GM12892 (cell line): ENCODE measurements at regions not wholly inside any gene's neighbourhood (a gene's known extent, or its start where the extent isn't known, plus 50 kb on each side); places are given as distances from the start of the nearest gene placed in this dataset.

Source experiments
- DNase-seq: peaks from one replicate; pipeline ENCODE4 v3.0.0; 2011; ENCODE audit not compliant: insufficient read length
- FAIRE-seq: peaks from 2 replicates; lab custom pipeline; 2011; peaks lifted over from hg19 to GRCh38; lab: Jason Lieb, UNC
- POLR2A ChIP-seq: IDR thresholded peaks from 2 replicates; pipeline ENCODE4 v1.6.1; 2011; ENCODE audit warnings: low read depth, low read length, control low read depth
- POLR2AphosphoS5 ChIP-seq: IDR thresholded peaks from 2 replicates; pipeline ENCODE4 v1.6.1; 2011; ENCODE audit warnings: low read depth, low read length, control low read depth
- TAF1 ChIP-seq: IDR thresholded peaks from 2 replicates; pipeline ENCODE4 v1.6.1; 2011; ENCODE audit warnings: low read depth, mild to moderate bottlenecking, control low read depth, low read length, borderline replicate concordance

GRCh38 chr18:10361660-10362059, 92.8 kb upstream of the APCDD1 start:
- FAIRE-seq: no peak
- no peak for TF ChIP-seq POLR2A
- no peak for TF ChIP-seq TAF1
- no peak for TF ChIP-seq POLR2AphosphoS5

GRCh38 chr18:10365021-10365500, 89.4 kb upstream of the APCDD1 start:
- TF ChIP-seq TAF1 (no peak), POLR2AphosphoS5 (no peak), POLR2A (no peak)
- FAIRE-seq: no peak
- DNase-seq: no peak

More at GRCh38 chr18:10361660-10362059, 92.8 kb upstream of the APCDD1 start:
- no peak for DNase-seq

DNA sequence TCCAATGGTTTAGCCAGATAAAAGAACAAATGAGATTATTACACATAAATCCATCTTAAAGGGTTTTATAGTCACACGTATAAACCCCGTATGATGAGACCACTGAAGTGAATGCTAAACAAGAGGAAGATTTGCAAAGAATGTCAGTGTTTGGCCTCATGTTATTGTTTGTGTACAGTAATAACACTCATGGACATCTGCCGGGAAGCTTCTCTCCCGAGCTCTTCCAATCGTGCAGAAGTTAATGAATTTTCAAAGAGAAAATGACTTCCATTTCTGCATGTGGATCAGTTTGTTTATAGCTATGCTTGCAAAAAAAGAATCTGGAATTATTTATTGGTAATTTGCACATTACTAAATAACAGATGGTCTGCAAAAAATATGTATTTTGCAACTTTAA, 88.5 kb upstream of the APCDD1 start:
- FAIRE-seq: no peak
- TF ChIP-seq POLR2A: no peak
- no peak for TF ChIP-seq TAF1
- TF ChIP-seq POLR2AphosphoS5: no peak

DNA sequence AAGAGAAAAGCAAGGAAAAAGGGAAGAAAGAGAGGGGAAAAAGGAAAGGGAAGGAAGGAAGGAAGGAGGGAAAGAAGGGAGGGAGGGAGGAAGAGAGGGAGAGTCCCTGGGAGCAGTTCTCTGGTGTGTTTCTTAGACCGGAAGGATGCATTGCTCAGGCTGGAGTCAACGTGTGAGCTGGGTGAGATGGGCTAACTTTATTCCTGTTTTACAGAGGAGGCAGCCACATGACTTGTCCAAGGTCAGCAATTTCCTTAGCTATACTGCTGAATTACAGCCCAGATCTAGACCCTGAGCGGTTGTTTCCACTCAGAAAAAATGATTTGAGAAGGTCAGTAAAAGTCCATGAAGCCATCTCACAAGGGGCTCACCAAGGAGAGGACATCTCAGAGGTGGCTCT, 86.6 kb upstream of the APCDD1 start:
- FAIRE-seq (no peak), DNase-seq (no peak)
- TF ChIP-seq POLR2AphosphoS5 (no peak), TAF1 (no peak), POLR2A (no peak)

More for the DNA sequence above, 88.5 kb upstream of the APCDD1 start:
- DNase-seq: no peak

DNA sequence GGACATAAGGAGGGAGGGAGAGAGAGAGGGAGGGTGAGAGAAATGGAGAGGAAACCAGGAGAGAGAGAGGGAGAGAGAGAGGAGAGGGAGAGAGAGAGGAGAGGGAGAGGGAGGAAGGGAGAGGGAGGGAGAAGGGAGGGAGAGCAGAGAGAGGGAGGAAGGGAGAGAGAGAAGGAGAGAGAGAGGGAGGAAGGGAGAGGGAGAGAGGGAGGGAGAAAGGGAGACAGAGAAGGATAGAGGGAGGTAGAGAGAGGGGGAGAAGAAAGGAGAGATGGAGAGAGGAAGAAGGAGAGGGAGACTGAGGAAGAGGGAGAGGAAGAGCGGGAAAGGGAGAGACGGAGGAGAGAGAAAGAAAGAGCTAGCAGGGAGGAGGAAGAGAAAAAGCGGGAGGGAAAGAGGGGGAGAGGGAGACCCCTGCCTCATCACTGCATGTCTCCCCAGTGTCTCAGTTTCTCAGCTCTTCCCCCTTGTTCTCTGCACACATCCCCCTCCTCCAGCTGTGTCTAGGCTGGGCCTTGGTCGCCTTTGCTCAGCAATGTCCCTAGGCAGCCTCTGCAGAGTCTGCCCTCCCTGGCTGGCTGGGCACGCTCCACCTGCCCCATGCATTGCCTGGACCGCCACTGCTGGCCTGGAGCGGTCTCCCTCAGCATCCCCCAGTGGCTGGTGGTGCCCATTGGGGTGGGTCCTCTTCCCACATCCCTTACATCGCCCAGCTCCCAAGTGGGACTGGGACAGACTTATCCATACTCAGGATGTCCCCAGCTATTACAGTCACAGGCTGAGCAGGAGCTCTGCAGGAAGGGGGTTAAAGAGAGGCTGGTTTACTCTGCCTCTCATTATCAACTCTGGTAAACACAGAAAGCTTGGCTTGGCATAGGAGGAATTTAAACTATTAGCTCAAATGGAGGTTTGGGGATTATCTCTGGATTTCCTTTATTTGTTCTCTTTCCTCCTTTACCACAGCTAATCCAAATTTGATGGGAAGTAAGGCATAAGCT, 85.7 kb upstream of the APCDD1 start:
- FAIRE-seq (no peak), DNase-seq (no peak)
- TF ChIP-seq POLR2A: no peak
- TF ChIP-seq TAF1: no peak
- no peak for TF ChIP-seq POLR2AphosphoS5

DNA sequence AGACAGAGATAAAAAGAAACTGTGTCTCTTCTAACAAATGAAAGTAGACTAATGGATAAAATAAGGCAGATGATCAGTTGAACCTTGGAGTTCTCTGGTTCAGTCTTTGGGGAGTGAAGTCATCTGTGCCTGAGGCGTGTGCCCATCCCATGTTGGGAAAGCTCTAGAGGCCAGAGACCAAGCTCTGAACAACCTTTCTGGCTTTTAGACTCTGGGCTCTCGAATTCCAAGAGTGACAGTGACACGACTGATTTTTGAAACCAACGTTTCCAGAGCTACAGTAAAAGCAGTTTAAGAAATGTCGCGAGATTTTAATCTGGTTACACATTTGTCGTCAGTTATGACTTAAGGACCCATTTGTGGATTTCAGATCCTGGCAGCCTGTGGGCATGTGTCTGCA, 83.7 kb upstream of the APCDD1 start:
- TF ChIP-seq POLR2A (no peak), POLR2AphosphoS5 (no peak), TAF1 (no peak)
- FAIRE-seq (no peak), DNase-seq (no peak)

GRCh38 chr18:10371165-10371564, 83.3 kb upstream of the APCDD1 start:
- DNase-seq (no peak), FAIRE-seq (no peak)
- no peak for TF ChIP-seq POLR2AphosphoS5
- TF ChIP-seq POLR2A: no peak
- TF ChIP-seq TAF1: no peak

- no peak for TF ChIP-seq POLR2A
- TF ChIP-seq POLR2AphosphoS5: no peak
- no peak for TF ChIP-seq TAF1
- FAIRE-seq (no peak), DNase-seq (no peak)
Observed at GRCh38 chr18:10374195-10374594, 80.2 kb upstream of the APCDD1 start.

GRCh38 chr18:10374636-10375293, 79.7 kb upstream of the APCDD1 start:
- TF ChIP-seq TAF1 (no peak), POLR2A (no peak), POLR2AphosphoS5 (no peak)
- DNase-seq: no peak
- no peak for FAIRE-seq

DNA sequence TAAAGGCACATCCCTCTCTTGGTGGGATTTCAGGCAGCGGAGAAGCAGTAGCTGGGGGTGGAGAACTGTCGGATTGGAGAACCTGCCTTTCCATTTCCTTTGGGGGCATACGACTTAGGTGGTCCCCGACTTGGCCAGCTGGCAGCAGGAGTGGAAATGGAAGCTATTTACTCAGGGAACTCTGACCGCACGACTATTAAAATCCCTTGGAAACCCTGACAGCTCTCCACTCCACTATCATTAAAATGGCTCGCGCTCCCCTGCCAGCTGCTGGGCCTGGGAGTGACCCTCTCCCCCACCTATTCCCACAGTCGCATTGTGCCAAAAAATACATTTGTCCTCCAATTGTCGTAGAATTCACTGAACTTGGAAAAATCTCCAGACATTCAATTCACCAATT, 77.7 kb upstream of the APCDD1 start:
- TF ChIP-seq POLR2A (no peak), TAF1 (no peak), POLR2AphosphoS5 (no peak)
- FAIRE-seq: no peak
- no peak for DNase-seq

- TF ChIP-seq POLR2AphosphoS5: no peak
- no peak for TF ChIP-seq TAF1
- no peak for DNase-seq
- no peak for FAIRE-seq
Observed at GRCh38 chr18:10377956-10378355, 76.5 kb upstream of the APCDD1 start.
